GM12878 (cell line): ENCODE measurements at regions not wholly inside any gene's neighbourhood (a gene's known extent, or its start where the extent isn't known, plus 50 kb on each side); places are given as distances from the start of the nearest gene placed in this dataset.

Experiments used
- ATAC-seq: fragments of 200-7000 bp; cut with Tn5 transposase; 3 replicates; pipeline ENCODE4 v1.9.1; 2020; ENCODE audit warnings: mild to moderate bottlenecking, moderate library complexity
- BruUV-seq: library from RNA; stranded (reverse); fragments of 400-500 nt; replicated peaks from 2 replicates; lab custom pipeline; 2021; lab: Mats Ljungman, UMichigan
- CTCF ChIA-PET: fragments of 300-600 bp; sonication (Branson Sonifier 250); formaldehyde crosslinking; extraction: SDS; loops from one replicate; lab custom pipeline; 2021; ENCODE audit warnings: inconsistent platforms; lab: Yijun Ruan, JAX
- POLR2A ChIA-PET: fragments of 350-600 bp; formaldehyde crosslinking; extraction: SDS; loops from one replicate; lab custom pipeline; 2021; ENCODE audit warnings: inconsistent platforms; lab: Charles Lee
- RAD21 ChIA-PET: fragments of 300-600 bp; sonication (Branson Sonifier 250); formaldehyde crosslinking; loops from one replicate; lab custom pipeline; 2023; ENCODE audit warnings: antibody characterized with exemption; ENCODE audit not compliant: unreplicated experiment; lab: Charles Lee
- SMC1A ChIA-PET: fragments of 300-600 bp; sonication (Branson Sonifier 250); formaldehyde crosslinking; loops from one replicate; lab custom pipeline; 2023; ENCODE audit not compliant: unreplicated experiment, uncharacterized antibody; lab: Charles Lee
- DNase-seq: peaks from one replicate; pipeline ENCODE4 v3.0.0-alpha.2; 2011; ENCODE audit warnings: low read depth, low spot score
- FAIRE-seq: peaks from 3 replicates; lab custom pipeline; 2011; peaks lifted over from hg19 to GRCh38; lab: Jason Lieb, UNC
- H2AFZ ChIP-seq: 2 replicates; pipeline ENCODE4 v1.6.0; 2011; ENCODE audit warnings: low read depth, low read length, control low read depth; ENCODE audit not compliant: control insufficient read depth
- H3K27ac ChIP-seq: 2 replicates; pipeline ENCODE4 v1.5.1; 2011; ENCODE audit warnings: control low read depth; ENCODE audit not compliant: control insufficient read depth, insufficient read depth
- H3K27me3 ChIP-seq, 2 experiments: replicated peaks in 1 of 2; 2 replicates each; pipeline versions ENCODE4 v1.6.0 to v1.6.1; 2011; ENCODE audit warnings: low read length in 1 of 2; ENCODE audit not compliant: control insufficient read depth in 2 of 2, insufficient read depth in 2 of 2
- H3K36me3 ChIP-seq, 2 experiments: 2 replicates each; pipeline ENCODE4 v1.5.1; 2011; ENCODE audit warnings: low read length in 1 of 2; ENCODE audit not compliant: control insufficient read depth in 2 of 2, insufficient read depth in 2 of 2
- H3K4me1 ChIP-seq: 2 replicates; pipeline ENCODE4 v1.6.1; 2011; ENCODE audit warnings: mild to moderate bottlenecking, low read length, moderate library complexity, mixed read lengths; ENCODE audit not compliant: control insufficient read depth, insufficient read depth
- H3K4me2 ChIP-seq: 2 replicates; pipeline ENCODE4 v1.6.0; 2011; ENCODE audit warnings: control low read depth; ENCODE audit not compliant: control insufficient read depth, insufficient read depth
- H3K4me3 ChIP-seq: fragments of 200-600 bp; sonication (generic); 2 replicates; pipeline ENCODE4 v1.5.1; 2016
- H3K79me2 ChIP-seq: 2 replicates; pipeline ENCODE4 v1.6.0; 2011; ENCODE audit warnings: low read length; ENCODE audit not compliant: control insufficient read depth, insufficient read depth
- H3K9ac ChIP-seq: 2 replicates; pipeline ENCODE4 v1.8.0; 2011; ENCODE audit warnings: low read length, control low read depth, mixed read lengths; ENCODE audit not compliant: control insufficient read depth, insufficient read depth
- H3K9me3 ChIP-seq: replicated peaks from 3 replicates; pipeline ENCODE4 v1.5.1; 2011; ENCODE audit warnings: mild to moderate bottlenecking, low read length; ENCODE audit not compliant: control insufficient read depth, insufficient read depth
- H4K20me1 ChIP-seq: 2 replicates; pipeline ENCODE4 v1.6.0; 2011; ENCODE audit not compliant: control insufficient read depth, insufficient read depth
- EP300 ChIP-seq, 2 experiments: fragments of 150-350 bp in 1 of 2; IDR thresholded peaks; 2 replicates each; pipeline ENCODE4 v1.6.1; 2011 to 2012; ENCODE audit warnings: low read depth in 2 of 2, low read length in 2 of 2, borderline replicate concordance in 1 of 2, improper control_type of control experiment in 1 of 2, inconsistent platforms in 1 of 2; ENCODE audit not compliant: control insufficient read depth in 1 of 2
- ESRRA ChIP-seq: IDR thresholded peaks from 2 replicates; pipeline ENCODE4 v1.6.1; 2012; ENCODE audit warnings: mild to moderate bottlenecking, low read length, improper control_type of control experiment
- GATAD2B ChIP-seq: fragments of 450-650 bp; conservative IDR thresholded peaks from 2 replicates; pipeline ENCODE4 v1.6.1; 2017; ENCODE audit warnings: low read depth, mild to moderate bottlenecking, moderate library complexity
- MTA2 ChIP-seq: fragments of 450-650 bp; IDR thresholded peaks from 2 replicates; pipeline ENCODE4 v1.6.1; 2016; ENCODE audit warnings: low read depth, mild to moderate bottlenecking, moderate library complexity
- NFYB ChIP-seq: IDR thresholded peaks from 2 replicates; pipeline ENCODE4 v1.6.1; 2011; ENCODE audit warnings: low read depth, mild to moderate bottlenecking, low read length, improper control_type of control experiment, moderate library complexity; ENCODE audit not compliant: insufficient read depth
- NR2F1 ChIP-seq: fragments of 450-650 bp; conservative IDR thresholded peaks from 2 replicates; pipeline ENCODE4 v1.6.1; 2017; ENCODE audit warnings: mild to moderate bottlenecking
- POLR2AphosphoS5 ChIP-seq: IDR thresholded peaks from 2 replicates; pipeline ENCODE4 v1.6.1; 2011; ENCODE audit warnings: mild to moderate bottlenecking, low read length, inconsistent platforms
- RBBP5 ChIP-seq: fragments of 200-600 bp; sonication (generic); conservative IDR thresholded peaks from 2 replicates; pipeline ENCODE4 v1.6.1; 2016
- TARDBP ChIP-seq: IDR thresholded peaks from 2 replicates; pipeline ENCODE4 v1.6.1; 2016; ENCODE audit warnings: borderline replicate concordance
- ZNF217 ChIP-seq: fragments of 450-650 bp; IDR thresholded peaks from 2 replicates; pipeline ENCODE4 v1.6.1; 2017; ENCODE audit warnings: antibody characterized with exemption, mild to moderate bottlenecking
- ZNF384 ChIP-seq: IDR thresholded peaks from 2 replicates; pipeline ENCODE4 v1.6.1; 2012; ENCODE audit warnings: low read depth, mild to moderate bottlenecking, low read length, improper control_type of control experiment, borderline replicate concordance
- ZSCAN29 ChIP-seq: fragments of 450-650 bp; IDR thresholded peaks from 2 replicates; pipeline ENCODE4 v1.6.1; 2017; ENCODE audit warnings: mild to moderate bottlenecking, moderate library complexity
- WGBS: methylation state at CpG from one replicate; pipeline ENCODE4 v1.1.6; 2016; ENCODE audit warnings: low lambda C conversion rate; ENCODE audit not compliant: insufficient replicate concordance, insufficient coverage; ENCODE audit errors: missing lambda C conversion rate; 5-methylcytosine and 5-hydroxymethylcytosine counted together
- in situ Hi-C: fragments of 300-500 bp; cut with MboI; formaldehyde crosslinking; loops from 9 replicates; pipeline ENCODE4 v1.14.3; 2018; ENCODE audit warnings: mixed read lengths
- intact Hi-C: fragments of 100-400 bp; cut with micrococcal nuclease; formaldehyde crosslinking; loops from one replicate; pipeline ENCODE4 v1.14.2; 2022; ENCODE audit not compliant: unreplicated experiment
- TF ChIP-seq, protein P1 (sequence below): IDR thresholded peaks from 2 replicates; pipeline ENCODE4 v1.6.1; 2011; ENCODE audit warnings: borderline replicate concordance, low read depth, mild to moderate bottlenecking, moderate library complexity, low read length; ENCODE audit not compliant: insufficient read depth, poor library complexity, severe bottlenecking
- TF ChIP-seq, protein P2 (sequence below): fragments of 450-650 bp; IDR thresholded peaks from 2 replicates; pipeline ENCODE4 v1.6.1; 2017; ENCODE audit warnings: mild to moderate bottlenecking, moderate library complexity
- TF ChIP-seq, protein P3 (sequence below): IDR thresholded peaks from 2 replicates; pipeline ENCODE4 v1.6.1; 2012; ENCODE audit warnings: mild to moderate bottlenecking, low read depth, low read length

DNA sequence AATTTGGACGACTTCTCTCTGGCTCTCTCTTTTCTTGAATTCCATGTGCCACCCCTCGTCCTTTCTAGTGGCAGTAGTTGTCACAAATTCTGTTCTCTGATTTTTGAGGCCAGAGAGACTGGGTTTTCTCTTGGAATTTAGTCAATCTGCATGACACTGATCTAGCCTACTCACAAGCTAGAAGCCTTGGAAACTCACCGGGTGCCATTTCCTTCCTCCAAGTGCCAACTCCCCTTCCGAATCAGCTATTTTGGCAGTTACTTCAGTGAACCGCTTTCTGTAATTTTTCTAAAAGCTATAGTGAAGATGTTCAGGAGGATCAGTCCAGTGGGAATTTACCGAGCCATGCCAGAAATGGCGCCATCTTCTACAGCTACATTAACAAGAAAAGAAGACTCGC is 228.9 kb downstream of the PMP22 start (continued):
- TF ChIP-seq, protein P1, sequence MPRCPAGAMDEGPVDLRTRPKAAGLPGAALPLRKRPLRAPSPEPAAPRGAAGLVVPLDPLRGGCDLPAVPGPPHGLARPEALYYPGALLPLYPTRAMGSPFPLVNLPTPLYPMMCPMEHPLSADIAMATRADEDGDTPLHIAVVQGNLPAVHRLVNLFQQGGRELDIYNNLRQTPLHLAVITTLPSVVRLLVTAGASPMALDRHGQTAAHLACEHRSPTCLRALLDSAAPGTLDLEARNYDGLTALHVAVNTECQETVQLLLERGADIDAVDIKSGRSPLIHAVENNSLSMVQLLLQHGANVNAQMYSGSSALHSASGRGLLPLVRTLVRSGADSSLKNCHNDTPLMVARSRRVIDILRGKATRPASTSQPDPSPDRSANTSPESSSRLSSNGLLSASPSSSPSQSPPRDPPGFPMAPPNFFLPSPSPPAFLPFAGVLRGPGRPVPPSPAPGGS, result no peak

DNA sequence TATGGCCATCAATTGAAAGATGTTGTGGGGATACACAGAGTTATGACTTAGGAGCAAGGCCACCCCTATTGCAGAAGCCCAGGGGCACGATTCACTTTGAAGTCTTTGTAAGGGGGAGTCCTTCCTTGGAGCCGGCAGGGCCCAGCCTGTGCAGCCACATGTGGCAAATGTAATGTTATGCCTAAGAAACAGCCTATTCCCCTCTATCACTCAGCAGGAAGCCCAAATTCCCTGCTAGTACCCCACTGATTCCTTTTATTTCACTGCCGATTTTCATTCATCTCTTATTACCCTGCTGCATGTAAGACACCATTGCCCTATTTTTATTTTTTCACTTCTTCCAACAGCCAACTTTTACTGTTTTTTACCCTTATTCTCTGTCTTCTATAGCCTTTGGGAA is 233.2 kb downstream of the PMP22 start:
- Histone ChIP-seq H3K36me3 (no peaks in the 10 kb centered on the region), H3K27ac (no peak overlapping the region), H2AFZ (no peak overlapping the region), H3K79me2 (no peaks in the 10 kb centered on the region), H4K20me1 (no peaks in the 10 kb centered on the region), H3K4me3 (no peak overlapping the region), H3K27me3 (no peaks in the 10 kb centered on the region), H3K4me2 (no peak overlapping the region), H3K9me3 (no peaks in the 10 kb centered on the region), H3K9ac (no peak overlapping the region), H3K4me1 (no peaks in the 10 kb centered on the region)
- ChIA-PET POLR2A (no interaction called here), SMC1A (no interaction called here), CTCF (no interaction called here), RAD21 (no interaction called here)
- DNase-seq (no peak), FAIRE-seq (no peak), ATAC-seq (no peak)
- WGBS, result 22% methylated on average over 3 of the region's 3 CpGs
- in situ Hi-C loops, result no loop called here
- intact Hi-C loops, result no loop called here
- TF ChIP-seq MTA2 (no peak), ZNF384 (no peak), ZNF217 (no peak), RBBP5 (no peak), ZSCAN29 (no peak), ESRRA (no peak), EP300 (IDR thresholded peaks at IDR 0.05; ENCODE audit: borderline replicate concordance in 1 of 2, control insufficient read depth in 1 of 2, low read depth in 2 of 2, low read length in 2 of 2) (no peak), GATAD2B (no peak), TARDBP (no peak), POLR2AphosphoS5 (no peak), NR2F1 (no peak), NFYB (no peak)
- TF ChIP-seq, protein P2, sequence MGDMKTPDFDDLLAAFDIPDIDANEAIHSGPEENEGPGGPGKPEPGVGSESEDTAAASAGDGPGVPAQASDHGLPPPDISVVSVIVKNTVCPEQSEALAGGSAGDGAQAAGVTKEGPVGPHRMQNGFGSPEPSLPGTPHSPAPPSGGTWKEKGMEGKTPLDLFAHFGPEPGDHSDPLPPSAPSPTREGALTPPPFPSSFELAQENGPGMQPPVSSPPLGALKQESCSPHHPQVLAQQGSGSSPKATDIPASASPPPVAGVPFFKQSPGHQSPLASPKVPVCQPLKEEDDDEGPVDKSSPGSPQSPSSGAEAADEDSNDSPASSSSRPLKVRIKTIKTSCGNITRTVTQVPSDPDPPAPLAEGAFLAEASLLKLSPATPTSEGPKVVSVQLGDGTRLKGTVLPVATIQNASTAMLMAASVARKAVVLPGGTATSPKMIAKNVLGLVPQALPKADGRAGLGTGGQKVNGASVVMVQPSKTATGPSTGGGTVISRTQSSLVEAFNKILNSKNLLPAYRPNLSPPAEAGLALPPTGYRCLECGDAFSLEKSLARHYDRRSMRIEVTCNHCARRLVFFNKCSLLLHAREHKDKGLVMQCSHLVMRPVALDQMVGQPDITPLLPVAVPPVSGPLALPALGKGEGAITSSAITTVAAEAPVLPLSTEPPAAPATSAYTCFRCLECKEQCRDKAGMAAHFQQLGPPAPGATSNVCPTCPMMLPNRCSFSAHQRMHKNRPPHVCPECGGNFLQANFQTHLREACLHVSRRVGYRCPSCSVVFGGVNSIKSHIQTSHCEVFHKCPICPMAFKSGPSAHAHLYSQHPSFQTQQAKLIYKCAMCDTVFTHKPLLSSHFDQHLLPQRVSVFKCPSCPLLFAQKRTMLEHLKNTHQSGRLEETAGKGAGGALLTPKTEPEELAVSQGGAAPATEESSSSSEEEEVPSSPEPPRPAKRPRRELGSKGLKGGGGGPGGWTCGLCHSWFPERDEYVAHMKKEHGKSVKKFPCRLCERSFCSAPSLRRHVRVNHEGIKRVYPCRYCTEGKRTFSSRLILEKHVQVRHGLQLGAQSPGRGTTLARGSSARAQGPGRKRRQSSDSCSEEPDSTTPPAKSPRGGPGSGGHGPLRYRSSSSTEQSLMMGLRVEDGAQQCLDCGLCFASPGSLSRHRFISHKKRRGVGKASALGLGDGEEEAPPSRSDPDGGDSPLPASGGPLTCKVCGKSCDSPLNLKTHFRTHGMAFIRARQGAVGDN, result no peak
- TF ChIP-seq, protein P3, sequence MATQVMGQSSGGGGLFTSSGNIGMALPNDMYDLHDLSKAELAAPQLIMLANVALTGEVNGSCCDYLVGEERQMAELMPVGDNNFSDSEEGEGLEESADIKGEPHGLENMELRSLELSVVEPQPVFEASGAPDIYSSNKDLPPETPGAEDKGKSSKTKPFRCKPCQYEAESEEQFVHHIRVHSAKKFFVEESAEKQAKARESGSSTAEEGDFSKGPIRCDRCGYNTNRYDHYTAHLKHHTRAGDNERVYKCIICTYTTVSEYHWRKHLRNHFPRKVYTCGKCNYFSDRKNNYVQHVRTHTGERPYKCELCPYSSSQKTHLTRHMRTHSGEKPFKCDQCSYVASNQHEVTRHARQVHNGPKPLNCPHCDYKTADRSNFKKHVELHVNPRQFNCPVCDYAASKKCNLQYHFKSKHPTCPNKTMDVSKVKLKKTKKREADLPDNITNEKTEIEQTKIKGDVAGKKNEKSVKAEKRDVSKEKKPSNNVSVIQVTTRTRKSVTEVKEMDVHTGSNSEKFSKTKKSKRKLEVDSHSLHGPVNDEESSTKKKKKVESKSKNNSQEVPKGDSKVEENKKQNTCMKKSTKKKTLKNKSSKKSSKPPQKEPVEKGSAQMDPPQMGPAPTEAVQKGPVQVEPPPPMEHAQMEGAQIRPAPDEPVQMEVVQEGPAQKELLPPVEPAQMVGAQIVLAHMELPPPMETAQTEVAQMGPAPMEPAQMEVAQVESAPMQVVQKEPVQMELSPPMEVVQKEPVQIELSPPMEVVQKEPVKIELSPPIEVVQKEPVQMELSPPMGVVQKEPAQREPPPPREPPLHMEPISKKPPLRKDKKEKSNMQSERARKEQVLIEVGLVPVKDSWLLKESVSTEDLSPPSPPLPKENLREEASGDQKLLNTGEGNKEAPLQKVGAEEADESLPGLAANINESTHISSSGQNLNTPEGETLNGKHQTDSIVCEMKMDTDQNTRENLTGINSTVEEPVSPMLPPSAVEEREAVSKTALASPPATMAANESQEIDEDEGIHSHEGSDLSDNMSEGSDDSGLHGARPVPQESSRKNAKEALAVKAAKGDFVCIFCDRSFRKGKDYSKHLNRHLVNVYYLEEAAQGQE, result no peak
- no TSS peak for BruUV-seq
